Coronary artery (tissue), 2 donors: ENCODE measurements at regions not wholly inside any gene's neighbourhood (a gene's known extent, or its start where the extent isn't known, plus 50 kb on each side); places are given as distances from the start of the nearest gene placed in this dataset.
"Not testable (repeated sequence)": the region's sequence is repeated elsewhere in the genome, so short reads cannot be mapped to it uniquely, and the experiment has no call there.

Experiments
- DNase-seq: peaks from one replicate; pipeline ENCODE4 v3.0.0-alpha.2; 2017; ENCODE audit warnings: low spot score
- H3K27ac ChIP-seq, 2 donors: fragments of 200-600 bp; sonication (generic); one replicate each; pipeline ENCODE4 v1.5.1; 2016 to 2019
- H3K4me3 ChIP-seq: fragments of 200-600 bp; sonication (generic); 2 replicates; pipeline ENCODE4 v1.5.1; 2016; ENCODE audit warnings: mild to moderate bottlenecking, moderate library complexity
- CTCF ChIP-seq: fragments of 200-600 bp; sonication (generic); IDR thresholded peaks from one replicate; pipeline ENCODE4 v1.5.1; 2019; ENCODE audit warnings: antibody characterized with exemption

- Histone ChIP-seq H3K4me3 (no peak overlapping the region), H3K27ac (no peak overlapping the region)
- no peak for TF ChIP-seq CTCF
- no peak for DNase-seq
Observed at GRCh38 chr10:28442403-28442802, 90.5 kb upstream of the WAC start.

GRCh38 chr10:28444031-28444430 is 88.9 kb upstream of the WAC start:
- DNase-seq, result no peak
- no peak overlapping the region for H3K4me3 ChIP-seq
- no peak for TF ChIP-seq CTCF
- no peak overlapping the region for H3K27ac ChIP-seq

GRCh38 chr10:28445516-28445915 is 87.4 kb upstream of the WAC start:
- no peak overlapping the region for H3K4me3 ChIP-seq
- no peak for DNase-seq
- H3K27ac ChIP-seq, result no peak overlapping the region
- TF ChIP-seq CTCF, result no peak

GRCh38 chr10:28449382-28449781 is 83.5 kb upstream of the WAC start:
- no peak overlapping the region for H3K27ac ChIP-seq
- DNase-seq, result no peak
- no peak overlapping the region for H3K4me3 ChIP-seq
- TF ChIP-seq CTCF, result no peak

GRCh38 chr10:28449926-28450325 is 83.0 kb upstream of the WAC start:
- DNase-seq, result no peak
- H3K4me3 ChIP-seq, result no peak overlapping the region
- no peak overlapping the region for H3K27ac ChIP-seq
- no peak for TF ChIP-seq CTCF

GRCh38 chr10:28453926-28454325 is 79.0 kb upstream of the WAC start:
- TF ChIP-seq CTCF, result no peak
- Histone ChIP-seq H3K27ac (no peak overlapping the region), H3K4me3 (no peak overlapping the region)
- DNase-seq, result no peak

- no peak overlapping the region for H3K27ac ChIP-seq
- no peak overlapping the region for H3K4me3 ChIP-seq
- DNase-seq, result no peak
- TF ChIP-seq CTCF, result no peak
Observed at GRCh38 chr10:28457110-28457509, 75.8 kb upstream of the WAC start.

GRCh38 chr10:28457873-28458272 is 75.0 kb upstream of the WAC start:
- not testable (repeated sequence) for DNase-seq, H3K4me3 ChIP-seq, H3K27ac ChIP-seq
